ENCODE measurements at regions not wholly inside any gene's neighbourhood (a gene's known extent, or its start where the extent isn't known, plus 50 kb on each side); places are given as distances from the start of the nearest gene placed in this dataset.

GRCh38 chr2:59044736-59045135 is 803.6 kb upstream of the FANCL start:
- H3K4me2 ChIP-seq: no peak overlapping the region
- H3K4me1 ChIP-seq: no peaks in the 10 kb centered on the region
- FAIRE-seq: no peak
- H3K4me3 ChIP-seq: no peak overlapping the region
- no peak for DNase-seq (ENCODE audit: low read depth in 1 of 2, low spot score in 1 of 2)
- WGBS (ENCODE audit: missing lambda C conversion rate): 80% methylated on average over 1 of the region's 1 CpG
- CTCF ChIA-PET: interaction anchor here (1.0 kb wide), 1 partner anchor 9 kb away, joined by 4 read pairs; no protein-coding TSS in a partner anchor
- ATAC-seq: no peak
- TF ChIP-seq MAFK (IDR thresholded peaks at IDR 0.05; ENCODE audit: partially characterized antibody) (no peak), MAX (IDR thresholded peaks at IDR 0.05) (no peak), ZFP36 (IDR thresholded peaks at IDR 0.05; ENCODE audit: borderline replicate concordance, partially characterized antibody) (no peak), ELK1 (IDR thresholded peaks at IDR 0.05; ENCODE audit: low read depth, low read length) (no peak), FOSL2 (IDR thresholded peaks at IDR 0.05) (no peak), FOSL2 (CRISPR knock-in tag; IDR thresholded peaks at IDR 0.05) (no peak), HMGXB4 (CRISPR knock-in tag; IDR thresholded peaks at IDR 0.05; ENCODE audit: borderline replicate concordance) (no peak), RCOR1 (IDR thresholded peaks at IDR 0.05; ENCODE audit: low read depth, low read length) (no peak), HOXB5 (CRISPR knock-in tag; IDR thresholded peaks at IDR 0.05) (no peak), REST (IDR thresholded peaks at IDR 0.05) (no peak), HES2 (IDR thresholded peaks at IDR 0.05) (no peak), CTCF (IDR thresholded peaks at IDR 0.05) (no peak), FOXS1 (CRISPR knock-in tag; IDR thresholded peaks at IDR 0.05) (no peak), HEYL (CRISPR knock-in tag; IDR thresholded peaks at IDR 0.05) (no peak), CBX2 (IDR thresholded peaks at IDR 0.05; ENCODE audit: borderline replicate concordance, low read depth) (no peak), CBX8 (IDR thresholded peaks at IDR 0.05) (no peak), E2F6 (IDR thresholded peaks at IDR 0.05; ENCODE audit: borderline replicate concordance, low read depth) (no peak), FOSB (CRISPR knock-in tag; IDR thresholded peaks at IDR 0.05) (no peak)
- H3K27ac ChIP-seq: no peak overlapping the region
- POLR2A ChIA-PET: no interaction called here
- no peaks in the 10 kb centered on the region for H3K9me3 ChIP-seq

Data from A549 (cell line).